Glomerular visceral epithelial cell (primary cell): ENCODE measurements at regions not wholly inside any gene's neighbourhood (a gene's known extent, or its start where the extent isn't known, plus 50 kb on each side); places are given as distances from the start of the nearest gene placed in this dataset.

Experiments
- DNase-seq: peaks from one replicate; pipeline ENCODE4 v3.0.0-alpha.2; 2016; ENCODE audit errors: extremely low spot score

- DNase-seq: no peak
These were observed 320.7 kb upstream of the JARID2 start for GRCh38 chr6:14925025-14925698.

- no peak for DNase-seq
These were observed 320.2 kb upstream of the JARID2 start for GRCh38 chr6:14925699-14926026.

GRCh38 chr6:14927398-14927797, 318.5 kb upstream of the JARID2 start:
- DNase-seq: no peak

- DNase-seq: no peak
These were observed 316.6 kb upstream of the JARID2 start for GRCh38 chr6:14929291-14929690.

- no peak for DNase-seq
These were observed 315.4 kb upstream of the JARID2 start for GRCh38 chr6:14930366-14930989.

GRCh38 chr6:14932485-14933182, 313.2 kb upstream of the JARID2 start:
- DNase-seq: no peak

GRCh38 chr6:14933183-14933544, 312.7 kb upstream of the JARID2 start:
- no peak for DNase-seq

GRCh38 chr6:14934013-14934412, 311.9 kb upstream of the JARID2 start:
- no peak for DNase-seq

- DNase-seq: no peak
These were observed 311.0 kb upstream of the JARID2 start for GRCh38 chr6:14934844-14935243.

- DNase-seq: no peak
These were observed 309.0 kb upstream of the JARID2 start for GRCh38 chr6:14936861-14937260.

- DNase-seq: no peak
These were observed 302.8 kb upstream of the JARID2 start for GRCh38 chr6:14943116-14943515.

GRCh38 chr6:14944593-14944992, 301.3 kb upstream of the JARID2 start:
- DNase-seq: no peak

GRCh38 chr6:14945461-14946185, 300.2 kb upstream of the JARID2 start:
- DNase-seq: no peak

GRCh38 chr6:14946753-14947152, 299.1 kb upstream of the JARID2 start:
- DNase-seq: no peak

- no peak for DNase-seq
These were observed 297.2 kb upstream of the JARID2 start for GRCh38 chr6:14948586-14949245.

- DNase-seq: no peak
These were observed 295.5 kb upstream of the JARID2 start for GRCh38 chr6:14950103-14950969.

- no peak for DNase-seq
These were observed 294.9 kb upstream of the JARID2 start for GRCh38 chr6:14950970-14951276.

- DNase-seq: no peak
These were observed 294.2 kb upstream of the JARID2 start for GRCh38 chr6:14951704-14952103.

- DNase-seq: no peak
These were observed 292.0 kb upstream of the JARID2 start for GRCh38 chr6:14953836-14954235.

GRCh38 chr6:14957355-14958059, 288.4 kb upstream of the JARID2 start:
- DNase-seq: no peak
